ENCODE measurements at regions not wholly inside any gene's neighbourhood (a gene's known extent, or its start where the extent isn't known, plus 50 kb on each side); places are given as distances from the start of the nearest gene placed in this dataset.

- TF ChIP-seq ZNF512 (CRISPR knock-in tag; IDR thresholded peaks at IDR 0.05; ENCODE audit: borderline replicate concordance) (no peak), NFYB (CRISPR knock-in tag; conservative IDR thresholded peaks at IDR 0.05; ENCODE audit: low read depth) (no peak), MXD4 (CRISPR knock-in tag; IDR thresholded peaks at IDR 0.05; ENCODE audit: borderline replicate concordance) (no peak), HMGA2 (CRISPR knock-in tag; IDR thresholded peaks at IDR 0.05) (no peak)
These were observed 425.3 kb downstream of the ZNF521 start (continued) for GRCh38 chr18:24926649-24927048.

- Mint-ChIP-seq H3K27ac (no peak overlapping the region), H3K9me3 (no peaks in the 10 kb centered on the region), H3K4me3 (no peak overlapping the region), H3K36me3 (no peaks in the 10 kb centered on the region), H3K4me1 (peaks cover 41% of the 10 kb centered on the region), H3K27me3 (ENCODE audit: low read depth) (peaks cover 26% of the 10 kb centered on the region)
- ATAC-seq = no peak
- POLR2A ChIA-PET = no interaction called here
- CTCF ChIA-PET = no interaction called here
- no peak for DNase-seq (ENCODE audit: low spot score)
- TF ChIP-seq CTCF (IDR thresholded peaks at IDR 0.05) (no peak), NR3C1 (CRISPR knock-in tag; conservative IDR thresholded peaks at IDR 0.05; ENCODE audit: low read depth) (no peak), ATF6 (CRISPR knock-in tag; IDR thresholded peaks at IDR 0.05) (no peak), E2F4 (CRISPR knock-in tag; IDR thresholded peaks at IDR 0.05; ENCODE audit: borderline replicate concordance, low read depth) (no peak), E2F5 (CRISPR knock-in tag; IDR thresholded peaks at IDR 0.05) (no peak), JUN (CRISPR knock-in tag; IDR thresholded peaks at IDR 0.05) (no peak), NFYB (CRISPR knock-in tag; conservative IDR thresholded peaks at IDR 0.05; ENCODE audit: low read depth) (no peak), CBFB (CRISPR knock-in tag; IDR thresholded peaks at IDR 0.05; ENCODE audit: low read depth) (no peak), ARID4B (CRISPR knock-in tag; IDR thresholded peaks at IDR 0.05; ENCODE audit: borderline replicate concordance) (no peak), FOXP1 (CRISPR knock-in tag; IDR thresholded peaks at IDR 0.05; ENCODE audit: borderline replicate concordance) (no peak), IRF1 (CRISPR knock-in tag; IDR thresholded peaks at IDR 0.05) (no peak), AFF4 (CRISPR knock-in tag; IDR thresholded peaks at IDR 0.05; ENCODE audit: borderline replicate concordance) (no peak)
These were observed 423.6 kb downstream of the ZNF521 start for GRCh38 chr18:24928301-24928878.

Measured in WTC11 (cell line).